ENCODE measurements at regions not wholly inside any gene's neighbourhood (a gene's known extent, or its start where the extent isn't known, plus 50 kb on each side); places are given as distances from the start of the nearest gene placed in this dataset.

- Histone ChIP-seq H3K36me3 (ENCODE audit: low read depth, low read length) (no peaks in the 10 kb centered on the region), H3K27me3 (ENCODE audit: low read length) (peaks cover 67% of the 10 kb centered on the region), H3K79me2 (ENCODE audit: low read length) (no peaks in the 10 kb centered on the region), H3K4me1 (ENCODE audit: insufficient read depth, low read length) (no peaks in the 10 kb centered on the region), H3K9me2 (replicated peaks; ENCODE audit: low read length) (no peaks in the 10 kb centered on the region), H2AFZ (ENCODE audit: low read length) (no peak overlapping the region), H3K9ac (ENCODE audit: low read length) (no peak overlapping the region), H3F3A (ENCODE audit: low read length, unreplicated experiment) (no peaks in the 10 kb centered on the region), H3K27ac (ENCODE audit: low read length) (no peak overlapping the region), H3K4me3 (ENCODE audit: low read length) (no peak overlapping the region), H4K20me1 (ENCODE audit: low read length) (no peaks in the 10 kb centered on the region), H3K4me2 (ENCODE audit: low read length) (no peak overlapping the region), H3K9me3 (ENCODE audit: low read length) (no peaks in the 10 kb centered on the region)
- ATAC-seq, result no peak
- no peak for DNase-seq
- POLR2A ChIA-PET (ENCODE audit: unreplicated experiment), result no interaction called here
- intact Hi-C loops (cut with micrococcal nuclease), result no loop called here
- TF ChIP-seq EZH2phosphoT487 (IDR thresholded peaks at IDR 0.05; ENCODE audit: borderline replicate concordance, low read length), result no peak
- BruUV-seq (replicated peaks), result no TSS peak
- CTCF ChIA-PET, result no interaction called here
Measured at GRCh38 chr3:38966811-38967692, 84.7 kb downstream of the SCN11A start.

GRCh38 chr3:38964646-38965045 lies 87.1 kb downstream of the SCN11A start:
- intact Hi-C loops (cut with micrococcal nuclease), result no loop called here
- Histone ChIP-seq H4K20me1 (ENCODE audit: low read length) (no peaks in the 10 kb centered on the region), H3K9ac (ENCODE audit: low read length) (no peak overlapping the region), H3K27me3 (ENCODE audit: low read length) (peaks cover 47% of the 10 kb centered on the region), H3K79me2 (ENCODE audit: low read length) (no peaks in the 10 kb centered on the region), H3K9me3 (ENCODE audit: low read length) (no peaks in the 10 kb centered on the region), H3K4me2 (ENCODE audit: low read length) (no peak overlapping the region), H3K27ac (ENCODE audit: low read length) (no peak overlapping the region), H3K36me3 (ENCODE audit: low read depth, low read length) (no peaks in the 10 kb centered on the region), H3F3A (ENCODE audit: low read length, unreplicated experiment) (no peaks in the 10 kb centered on the region), H3K4me1 (ENCODE audit: insufficient read depth, low read length) (no peaks in the 10 kb centered on the region), H2AFZ (ENCODE audit: low read length) (no peak overlapping the region), H3K4me3 (ENCODE audit: low read length) (no peak overlapping the region), H3K9me2 (replicated peaks; ENCODE audit: low read length) (no peaks in the 10 kb centered on the region)
- CTCF ChIA-PET, result no interaction called here
- TF ChIP-seq EZH2 (IDR thresholded peaks at IDR 0.05; ENCODE audit: low read length, unreplicated experiment), result no peak
- TF ChIP-seq CTCF (conservative IDR thresholded peaks at IDR 0.05; ENCODE audit: low read depth, low read length), result no peak
- no peak for TF ChIP-seq EZH2phosphoT487 (IDR thresholded peaks at IDR 0.05; ENCODE audit: borderline replicate concordance, low read length)
- POLR2A ChIA-PET (ENCODE audit: unreplicated experiment), result no interaction called here
- no peak for DNase-seq
- BruUV-seq (replicated peaks), result no TSS peak
- no peak for ATAC-seq

GRCh38 chr3:38964204-38964603 lies 87.5 kb downstream of the SCN11A start:
- ChIA-PET POLR2A (ENCODE audit: unreplicated experiment) (no interaction called here), CTCF (no interaction called here)
- peaks cover 47% of the 10 kb centered on the region for H3K27me3 ChIP-seq (ENCODE audit: low read length)
- DNase-seq (no peak), ATAC-seq (no peak)
- no peak overlapping the region for H2AFZ ChIP-seq (ENCODE audit: low read length)
- no peak overlapping the region for H3K27ac ChIP-seq (ENCODE audit: low read length)
- no peak overlapping the region for H3K4me2 ChIP-seq (ENCODE audit: low read length)
- no peaks in the 10 kb centered on the region for H3K4me1 ChIP-seq (ENCODE audit: insufficient read depth, low read length)
- no peaks in the 10 kb centered on the region for H3K9me2 ChIP-seq (replicated peaks; ENCODE audit: low read length)
- no peak overlapping the region for H3K4me3 ChIP-seq (ENCODE audit: low read length)
- H4K20me1 ChIP-seq (ENCODE audit: low read length), result no peaks in the 10 kb centered on the region
- H3F3A ChIP-seq (ENCODE audit: low read length, unreplicated experiment), result no peaks in the 10 kb centered on the region
- intact Hi-C loops (cut with micrococcal nuclease), result no loop called here
- TF ChIP-seq EZH2 (IDR thresholded peaks at IDR 0.05; ENCODE audit: low read length, unreplicated experiment) (no peak), EZH2phosphoT487 (IDR thresholded peaks at IDR 0.05; ENCODE audit: borderline replicate concordance, low read length) (no peak), CTCF (conservative IDR thresholded peaks at IDR 0.05; ENCODE audit: low read depth, low read length) (no peak)
- no peaks in the 10 kb centered on the region for H3K79me2 ChIP-seq (ENCODE audit: low read length)
- H3K9ac ChIP-seq (ENCODE audit: low read length), result no peak overlapping the region
- BruUV-seq (replicated peaks), result no TSS peak
- H3K9me3 ChIP-seq (ENCODE audit: low read length), result no peaks in the 10 kb centered on the region
- H3K36me3 ChIP-seq (ENCODE audit: low read depth, low read length), result no peaks in the 10 kb centered on the region

Data from PC-3 (cell line).